ENCODE measurements at regions not wholly inside any gene's neighbourhood (a gene's known extent, or its start where the extent isn't known, plus 50 kb on each side); places are given as distances from the start of the nearest gene placed in this dataset.

DNA sequence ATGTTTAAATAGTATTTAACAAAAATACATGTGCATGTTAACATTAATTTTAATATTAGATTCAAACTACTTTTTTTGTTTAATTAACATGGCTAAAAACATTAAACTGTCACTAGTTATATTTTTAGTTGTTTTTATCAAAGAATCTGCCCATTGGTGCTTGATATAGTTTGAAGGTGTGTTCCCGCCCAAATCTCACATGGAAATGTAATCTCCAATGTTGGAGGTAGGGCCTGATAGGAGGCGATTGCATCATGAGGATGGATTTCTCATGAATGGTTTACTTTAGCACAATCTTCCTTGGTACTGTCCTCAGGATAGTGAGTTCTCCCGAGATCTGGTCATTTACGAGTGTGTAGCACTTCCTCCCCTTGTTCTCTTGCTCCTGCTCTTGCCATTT lies 2459.4 kb downstream of the PCDH9 start:
- H3K36me3 Mint-ChIP-seq (ENCODE audit: low read depth, unreplicated experiment) = no peaks in the 10 kb centered on the region
- Histone ChIP-seq H3K4me3 (ENCODE audit: insufficient read depth, low read depth, low read length) (no peak overlapping the region), H2AFZ (ENCODE audit: low read depth, low read length) (no peak overlapping the region), H3K79me2 (ENCODE audit: insufficient read depth, low read length) (no peaks in the 10 kb centered on the region), H3K4me2 (ENCODE audit: low read length) (no peak overlapping the region), H3K9ac (ENCODE audit: low read length) (no peak overlapping the region), H4K20me1 (ENCODE audit: insufficient read depth, low read length) (no peaks in the 10 kb centered on the region), H3K27ac (ENCODE audit: low read depth, low read length) (no peak overlapping the region), H3K27me3 (ENCODE audit: insufficient read depth, low read length) (no peaks in the 10 kb centered on the region), H3K9me3 (ENCODE audit: insufficient read depth, low read depth, low read length) (no peaks in the 10 kb centered on the region), H3K36me3 (ENCODE audit: insufficient read depth, low read length) (no peaks in the 10 kb centered on the region), H3K4me1 (ENCODE audit: insufficient read depth, low read length) (no peaks in the 10 kb centered on the region)
- no peak for DNase-seq (ENCODE audit: low read depth)
- no peaks in the 10 kb centered on the region for H3K27me3 Mint-ChIP-seq (ENCODE audit: low read depth, unreplicated experiment)
- FAIRE-seq = no peak
- no peak for TF ChIP-seq EZH2 (IDR thresholded peaks at IDR 0.05; ENCODE audit: insufficient read depth, low read length)
- TF ChIP-seq, protein P1, sequence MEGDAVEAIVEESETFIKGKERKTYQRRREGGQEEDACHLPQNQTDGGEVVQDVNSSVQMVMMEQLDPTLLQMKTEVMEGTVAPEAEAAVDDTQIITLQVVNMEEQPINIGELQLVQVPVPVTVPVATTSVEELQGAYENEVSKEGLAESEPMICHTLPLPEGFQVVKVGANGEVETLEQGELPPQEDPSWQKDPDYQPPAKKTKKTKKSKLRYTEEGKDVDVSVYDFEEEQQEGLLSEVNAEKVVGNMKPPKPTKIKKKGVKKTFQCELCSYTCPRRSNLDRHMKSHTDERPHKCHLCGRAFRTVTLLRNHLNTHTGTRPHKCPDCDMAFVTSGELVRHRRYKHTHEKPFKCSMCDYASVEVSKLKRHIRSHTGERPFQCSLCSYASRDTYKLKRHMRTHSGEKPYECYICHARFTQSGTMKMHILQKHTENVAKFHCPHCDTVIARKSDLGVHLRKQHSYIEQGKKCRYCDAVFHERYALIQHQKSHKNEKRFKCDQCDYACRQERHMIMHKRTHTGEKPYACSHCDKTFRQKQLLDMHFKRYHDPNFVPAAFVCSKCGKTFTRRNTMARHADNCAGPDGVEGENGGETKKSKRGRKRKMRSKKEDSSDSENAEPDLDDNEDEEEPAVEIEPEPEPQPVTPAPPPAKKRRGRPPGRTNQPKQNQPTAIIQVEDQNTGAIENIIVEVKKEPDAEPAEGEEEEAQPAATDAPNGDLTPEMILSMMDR (IDR thresholded peaks at IDR 0.05; ENCODE audit: insufficient read depth, low read depth, low read length) = no peak
- no peak overlapping the region for H3K4me3 Mint-ChIP-seq (ENCODE audit: unreplicated experiment)
- peaks cover 4% of the 10 kb centered on the region for H3K9me3 Mint-ChIP-seq (ENCODE audit: unreplicated experiment)
- no peak overlapping the region for H3K27ac Mint-ChIP-seq (ENCODE audit: unreplicated experiment)
- no peaks in the 10 kb centered on the region for H3K4me1 Mint-ChIP-seq (ENCODE audit: low read depth, unreplicated experiment)

DNA sequence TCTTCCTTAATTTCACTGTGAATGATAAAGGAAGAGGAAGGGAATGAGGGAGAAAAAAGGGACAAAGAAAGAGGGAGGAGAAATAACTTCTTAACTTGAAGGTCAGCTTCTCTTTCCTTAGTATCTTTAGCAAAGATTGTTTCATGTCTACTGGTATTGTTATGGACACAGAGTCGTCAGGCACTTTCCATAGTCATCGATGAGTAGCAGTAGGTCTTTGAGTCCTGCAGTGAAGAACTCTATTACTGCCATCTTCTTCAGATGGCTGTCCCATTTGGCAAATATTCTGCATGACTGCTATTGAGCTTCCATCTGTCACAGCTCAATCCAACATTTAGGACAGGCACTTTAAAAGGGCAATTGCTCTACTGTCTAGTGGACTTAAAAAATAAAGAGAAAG lies 2463.1 kb downstream of the PCDH9 start:
- Histone ChIP-seq H3K79me2 (ENCODE audit: insufficient read depth, low read length) (no peaks in the 10 kb centered on the region), H2AFZ (ENCODE audit: low read depth, low read length) (no peak overlapping the region), H3K27me3 (ENCODE audit: insufficient read depth, low read length) (no peaks in the 10 kb centered on the region), H3K36me3 (ENCODE audit: insufficient read depth, low read length) (no peaks in the 10 kb centered on the region), H3K9me3 (ENCODE audit: insufficient read depth, low read depth, low read length) (no peaks in the 10 kb centered on the region), H4K20me1 (ENCODE audit: insufficient read depth, low read length) (no peaks in the 10 kb centered on the region), H3K4me2 (ENCODE audit: low read length) (no peak overlapping the region), H3K9ac (ENCODE audit: low read length) (no peak overlapping the region), H3K4me3 (ENCODE audit: insufficient read depth, low read depth, low read length) (no peak overlapping the region), H3K4me1 (ENCODE audit: insufficient read depth, low read length) (no peaks in the 10 kb centered on the region), H3K27ac (ENCODE audit: low read depth, low read length) (no peak overlapping the region)
- Mint-ChIP-seq H3K9me3 (ENCODE audit: unreplicated experiment) (peaks cover 4% of the 10 kb centered on the region), H3K4me3 (ENCODE audit: unreplicated experiment) (no peak overlapping the region), H3K27ac (ENCODE audit: unreplicated experiment) (no peak overlapping the region), H3K4me1 (ENCODE audit: low read depth, unreplicated experiment) (no peaks in the 10 kb centered on the region), H3K27me3 (ENCODE audit: low read depth, unreplicated experiment) (no peaks in the 10 kb centered on the region), H3K36me3 (ENCODE audit: low read depth, unreplicated experiment) (no peaks in the 10 kb centered on the region)
- no peak for TF ChIP-seq EZH2 (IDR thresholded peaks at IDR 0.05; ENCODE audit: insufficient read depth, low read length)
- TF ChIP-seq, protein P1 (IDR thresholded peaks at IDR 0.05; ENCODE audit: insufficient read depth, low read depth, low read length) = no peak
- DNase-seq (ENCODE audit: low read depth) (no peak), FAIRE-seq (no peak)

DNA sequence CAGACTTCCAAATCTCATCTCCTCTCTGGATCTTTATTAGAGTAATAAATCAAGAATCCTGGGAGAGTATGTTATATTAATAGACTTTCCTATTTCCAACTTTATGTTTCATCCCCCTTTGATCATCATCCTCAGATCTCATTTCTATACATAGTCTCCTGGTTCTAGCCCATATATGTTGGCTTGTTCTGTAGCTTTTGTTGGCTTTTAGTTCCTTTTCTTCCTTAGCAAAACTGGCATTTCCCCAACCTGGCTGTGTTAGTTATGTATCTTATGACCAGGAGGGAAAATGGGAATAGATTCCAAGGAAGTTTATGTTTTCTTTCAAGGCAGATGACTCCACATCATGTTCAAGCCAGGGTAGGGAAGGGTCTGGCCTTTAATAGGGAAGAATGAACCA lies 2464.5 kb downstream of the PCDH9 start:
- Mint-ChIP-seq H3K9me3 (ENCODE audit: unreplicated experiment) (no peaks in the 10 kb centered on the region), H3K4me1 (ENCODE audit: low read depth, unreplicated experiment) (no peaks in the 10 kb centered on the region), H3K27me3 (ENCODE audit: low read depth, unreplicated experiment) (no peaks in the 10 kb centered on the region), H3K27ac (ENCODE audit: unreplicated experiment) (no peak overlapping the region), H3K36me3 (ENCODE audit: low read depth, unreplicated experiment) (no peaks in the 10 kb centered on the region), H3K4me3 (ENCODE audit: unreplicated experiment) (no peak overlapping the region)
- H3K36me3 ChIP-seq (ENCODE audit: insufficient read depth, low read length) = no peaks in the 10 kb centered on the region
- H2AFZ ChIP-seq (ENCODE audit: low read depth, low read length) = no peak overlapping the region
- H3K79me2 ChIP-seq (ENCODE audit: insufficient read depth, low read length) = no peaks in the 10 kb centered on the region
- TF ChIP-seq EZH2 (IDR thresholded peaks at IDR 0.05; ENCODE audit: insufficient read depth, low read length) = no peak
- TF ChIP-seq, protein P1 (IDR thresholded peaks at IDR 0.05; ENCODE audit: insufficient read depth, low read depth, low read length) = no peak
- H3K9ac ChIP-seq (ENCODE audit: low read length) = no peak overlapping the region
- no peak overlapping the region for H3K27ac ChIP-seq (ENCODE audit: low read depth, low read length)
- H3K4me1 ChIP-seq (ENCODE audit: insufficient read depth, low read length) = no peaks in the 10 kb centered on the region
- no peaks in the 10 kb centered on the region for H3K27me3 ChIP-seq (ENCODE audit: insufficient read depth, low read length)
- no peak overlapping the region for H3K4me3 ChIP-seq (ENCODE audit: insufficient read depth, low read depth, low read length)
- FAIRE-seq (no peak), DNase-seq (ENCODE audit: low read depth) (no peak)
- H3K9me3 ChIP-seq (ENCODE audit: insufficient read depth, low read depth, low read length) = no peaks in the 10 kb centered on the region
- H4K20me1 ChIP-seq (ENCODE audit: insufficient read depth, low read length) = no peaks in the 10 kb centered on the region
- no peak overlapping the region for H3K4me2 ChIP-seq (ENCODE audit: low read length)

Measured in astrocyte (in vitro differentiated cells and primary cell).